ENCODE measurements at regions not wholly inside any gene's neighbourhood (a gene's known extent, or its start where the extent isn't known, plus 50 kb on each side); places are given as distances from the start of the nearest gene placed in this dataset.

DNA sequence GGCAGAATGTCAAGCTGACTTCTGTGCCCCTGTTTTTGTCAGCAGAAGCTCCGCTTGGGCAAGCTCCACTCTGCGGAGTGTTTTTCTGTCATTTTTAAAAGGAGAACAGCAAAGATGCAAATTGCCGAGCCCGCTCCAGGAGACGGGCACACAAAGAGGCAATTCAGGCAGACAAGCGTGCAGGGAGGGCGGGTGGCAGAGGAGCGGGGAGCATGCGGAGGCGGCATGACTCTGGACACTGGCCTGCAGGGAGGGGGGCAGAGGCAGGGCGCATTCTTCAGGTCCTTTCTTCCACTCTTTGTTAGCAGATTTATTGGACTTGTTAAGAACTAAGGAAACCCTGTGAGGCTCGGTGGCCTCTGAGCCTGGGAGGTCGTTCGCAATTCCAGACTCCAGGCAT lies 187.3 kb upstream of the RMST start:
- DNase-seq (ENCODE audit: low spot score) = no peak

GRCh38 chr12:97275728-97276590 lies 186.6 kb upstream of the RMST start:
- no peak for DNase-seq (ENCODE audit: low spot score)

DNA sequence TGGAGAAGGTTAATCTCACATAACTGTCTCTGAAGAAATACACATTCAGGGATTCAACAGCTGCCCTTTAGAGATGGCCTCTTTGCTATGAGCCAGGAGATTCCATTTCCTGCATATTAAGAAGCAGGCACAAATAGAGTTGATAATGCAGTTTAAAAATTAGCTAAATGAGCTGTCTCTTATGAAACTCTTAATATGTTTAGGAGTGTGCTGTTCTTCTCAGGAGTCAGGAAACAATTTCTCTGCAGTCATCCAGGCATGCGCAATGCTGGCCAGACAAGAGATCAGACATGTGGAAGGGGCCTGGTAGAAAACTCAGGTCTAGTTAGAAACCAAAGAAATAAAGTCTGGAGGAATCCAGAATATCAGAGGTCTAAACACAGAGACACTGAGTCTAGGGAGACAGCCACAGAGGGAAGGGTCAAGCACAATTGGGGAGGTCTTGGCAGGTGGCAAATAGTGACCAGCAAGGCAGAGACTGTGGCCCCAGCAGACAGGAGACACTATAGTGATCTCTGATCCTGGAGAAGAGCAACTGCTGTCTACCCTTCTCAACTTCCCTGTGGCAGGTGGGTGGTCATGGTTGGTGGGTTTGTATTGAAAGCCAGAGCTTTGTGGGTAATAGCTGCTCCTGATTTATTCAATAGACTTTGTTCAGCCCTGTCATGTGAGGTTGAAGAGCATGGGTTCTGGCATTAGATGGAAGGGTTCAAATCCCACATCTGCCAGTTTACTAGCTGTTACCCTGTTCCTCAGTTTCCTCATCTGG lies 185.8 kb upstream of the RMST start:
- no peak for DNase-seq (ENCODE audit: low spot score)

GRCh38 chr12:97283297-97283696 lies 179.3 kb upstream of the RMST start:
- no peak for DNase-seq (ENCODE audit: low spot score)

DNA sequence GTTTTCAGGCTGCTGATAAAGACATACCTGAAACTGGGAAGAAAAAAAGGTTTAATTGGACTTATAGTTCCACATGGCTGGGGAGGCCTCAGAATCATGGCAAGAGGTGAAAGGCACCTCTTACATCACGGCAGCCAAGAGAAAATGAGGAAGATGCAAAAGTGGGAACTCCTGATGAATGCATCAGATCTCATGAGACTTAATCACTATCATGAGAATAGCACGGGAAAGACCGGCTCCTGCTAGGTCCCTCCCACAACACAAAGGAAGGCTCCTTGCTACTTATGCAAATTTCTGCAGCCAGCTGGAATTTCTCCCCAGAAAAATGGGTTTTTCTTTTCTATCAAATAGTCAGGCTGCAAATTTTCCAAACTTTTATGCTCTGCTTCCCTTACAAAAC lies 174.1 kb upstream of the RMST start:
- DNase-seq (ENCODE audit: low spot score) = no peak

DNA sequence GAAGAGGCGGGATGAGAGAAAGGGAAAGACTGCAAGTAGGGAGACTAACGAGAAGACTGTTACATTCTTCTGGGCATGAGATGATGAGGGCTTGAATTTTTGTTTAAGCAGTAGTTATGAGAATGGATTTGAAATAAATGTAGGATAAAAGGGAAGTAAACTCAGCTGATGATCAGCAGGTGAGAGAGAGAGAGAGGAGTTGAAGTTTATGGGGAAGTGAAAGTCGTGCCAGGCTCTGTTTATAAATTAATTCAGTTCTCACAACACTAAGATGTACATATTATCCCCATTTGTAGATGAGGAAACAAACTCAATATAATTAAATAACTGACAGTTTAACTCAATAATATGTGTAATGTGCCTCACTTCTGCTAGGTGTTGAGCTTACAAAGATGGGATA lies 170.0 kb upstream of the RMST start:
- DNase-seq (ENCODE audit: low spot score) = no peak

DNA sequence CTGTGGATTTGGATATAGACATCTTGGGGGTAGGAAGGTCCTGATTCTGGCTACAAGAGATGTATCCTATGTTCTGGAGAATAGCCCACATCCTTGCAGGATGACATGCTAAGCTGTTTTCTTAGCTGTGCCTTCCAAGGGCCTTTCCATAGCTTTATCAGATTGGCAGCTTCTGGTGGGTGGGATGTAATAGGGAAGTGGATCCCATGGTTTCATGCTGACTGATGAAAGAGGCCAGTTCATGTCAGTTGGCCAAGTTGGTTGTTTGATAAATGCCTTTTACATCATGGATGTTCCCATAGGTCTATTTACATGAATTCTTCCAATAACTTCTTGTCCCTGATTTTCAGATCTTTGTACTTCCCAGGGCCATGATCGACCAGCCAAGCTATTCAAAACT lies 169.1 kb upstream of the RMST start:
- DNase-seq (ENCODE audit: low spot score) = no peak

DNA sequence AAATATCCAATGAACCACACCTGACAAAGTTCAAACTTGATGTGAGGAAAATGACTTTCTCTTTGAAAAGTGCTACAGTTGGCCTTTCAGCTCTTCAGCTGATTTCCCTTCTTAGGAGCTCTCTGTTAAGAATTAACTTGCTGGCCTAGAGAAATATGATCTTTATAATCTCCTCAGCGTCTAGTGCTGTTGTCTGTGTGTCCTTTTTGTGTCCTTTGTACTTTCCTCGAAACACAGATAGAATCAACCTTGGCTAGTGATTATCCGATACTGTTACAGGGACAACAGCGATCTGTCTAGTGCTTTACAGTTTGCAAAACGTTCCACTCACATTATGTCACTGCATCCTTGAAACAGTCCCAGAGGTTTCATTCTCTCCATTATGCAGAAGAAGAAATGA lies 162.8 kb upstream of the RMST start:
- no peak for DNase-seq (ENCODE audit: low spot score)

DNA sequence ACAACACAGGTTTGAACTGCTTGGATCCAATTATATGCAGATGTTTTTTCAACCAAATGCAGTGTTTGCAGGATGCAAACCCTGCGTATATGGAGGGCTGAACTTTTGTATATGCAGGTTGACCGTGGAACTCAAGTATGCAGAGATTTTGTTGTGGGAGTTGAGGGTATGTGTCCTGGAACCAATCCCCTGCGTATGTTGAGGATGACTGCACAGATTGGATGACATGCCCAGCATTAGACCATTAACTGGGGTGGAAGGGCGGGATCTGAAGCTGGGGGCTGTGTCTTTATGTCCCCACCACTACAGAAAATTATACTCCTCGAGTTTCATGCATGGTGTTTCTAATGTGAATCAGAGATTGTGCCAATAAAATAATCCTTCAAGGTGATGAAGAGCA lies 162.2 kb upstream of the RMST start:
- DNase-seq (ENCODE audit: low spot score) = no peak

DNA sequence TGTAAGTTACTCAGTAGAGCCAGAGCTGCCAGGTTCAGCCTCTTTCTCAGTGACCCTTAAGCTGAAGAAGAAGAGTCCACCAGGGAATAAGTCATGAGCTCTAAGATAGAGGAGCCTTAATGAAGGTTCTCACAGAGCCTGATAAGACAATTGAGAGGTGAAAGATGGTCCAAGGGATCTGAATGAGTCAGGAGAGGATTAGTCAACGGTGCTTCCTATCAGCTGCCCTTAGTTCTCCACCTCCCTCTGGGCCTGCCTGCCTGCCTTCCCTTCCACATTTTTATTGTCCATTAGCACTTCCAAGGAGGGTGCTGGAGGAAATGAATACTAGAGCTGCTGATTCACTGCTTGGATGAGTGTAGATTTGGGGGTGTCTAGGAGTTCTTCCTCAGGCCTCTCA lies 161.7 kb upstream of the RMST start:
- no peak for DNase-seq (ENCODE audit: low spot score)

GRCh38 chr12:97301576-97301975 lies 161.0 kb upstream of the RMST start:
- DNase-seq (ENCODE audit: low spot score) = no peak

DNA sequence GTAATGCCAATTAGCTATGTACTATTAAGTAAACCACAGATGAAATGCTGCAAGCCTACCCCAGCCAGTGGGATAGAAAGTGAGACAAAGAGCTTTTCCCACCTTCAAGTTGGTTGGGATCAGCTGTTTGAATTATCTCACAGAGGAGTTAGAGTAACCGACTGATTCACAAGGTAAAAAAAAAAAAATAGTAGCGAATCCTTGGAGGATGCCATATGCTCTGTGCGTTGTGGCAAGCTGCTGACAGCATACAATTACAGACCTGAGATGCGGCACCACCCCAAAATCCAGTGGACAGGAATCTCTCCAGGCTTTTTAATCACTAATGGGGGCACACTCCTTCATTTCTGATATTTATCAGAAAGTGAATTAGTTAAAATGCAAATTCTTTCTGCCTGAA lies 157.0 kb upstream of the RMST start:
- DNase-seq (ENCODE audit: low spot score) = no peak

DNA sequence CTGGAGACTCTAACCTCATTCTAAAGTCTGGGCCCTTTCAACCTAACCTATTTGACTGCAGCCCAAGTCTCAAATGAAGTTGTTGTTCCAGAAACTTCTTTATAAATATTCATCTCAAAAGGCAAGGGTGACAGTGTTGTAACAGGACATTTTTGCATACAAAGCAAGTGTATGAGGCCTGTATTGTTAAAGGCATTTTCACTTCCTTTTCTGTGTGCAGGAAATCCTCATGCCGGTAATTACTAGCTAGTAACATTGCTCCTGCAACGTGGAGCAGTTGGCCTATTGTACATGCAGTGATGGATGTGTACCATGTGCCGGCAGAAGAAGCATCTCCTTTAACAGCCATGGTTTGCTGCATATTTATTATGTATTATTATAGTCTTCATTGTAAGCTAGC lies 156.5 kb upstream of the RMST start:
- DNase-seq (ENCODE audit: low spot score) = no peak

DNA sequence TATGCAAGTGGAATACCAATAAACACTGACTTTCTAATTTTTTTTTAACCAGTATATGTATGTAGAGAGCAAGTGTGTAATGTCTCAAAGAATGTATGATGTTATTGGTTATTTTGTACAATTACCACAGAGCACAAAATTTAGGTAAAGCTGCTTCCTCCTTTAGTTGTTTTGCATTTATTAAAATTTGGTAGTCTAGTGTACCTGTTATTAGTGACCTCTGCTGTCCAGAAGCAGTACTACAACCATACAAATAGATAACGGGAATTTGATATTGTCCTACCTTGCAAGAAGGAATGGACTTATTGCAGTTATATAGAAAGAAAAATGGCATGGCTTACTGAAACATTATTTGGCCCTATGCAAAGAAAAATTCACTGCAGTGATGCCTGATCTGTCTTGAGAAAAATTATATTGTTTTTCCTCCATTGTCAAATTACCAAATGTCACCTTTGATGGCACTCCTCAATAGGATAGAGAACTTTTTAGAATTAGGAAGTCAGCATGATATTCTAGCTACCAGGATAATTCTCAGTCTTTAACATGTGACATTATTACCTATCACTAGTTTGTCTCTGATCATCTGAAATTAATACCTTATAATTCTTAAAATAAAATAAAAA lies 153.9 kb upstream of the RMST start:
- peak; percentile 13 for DNase-seq (ENCODE audit: low spot score)

DNA sequence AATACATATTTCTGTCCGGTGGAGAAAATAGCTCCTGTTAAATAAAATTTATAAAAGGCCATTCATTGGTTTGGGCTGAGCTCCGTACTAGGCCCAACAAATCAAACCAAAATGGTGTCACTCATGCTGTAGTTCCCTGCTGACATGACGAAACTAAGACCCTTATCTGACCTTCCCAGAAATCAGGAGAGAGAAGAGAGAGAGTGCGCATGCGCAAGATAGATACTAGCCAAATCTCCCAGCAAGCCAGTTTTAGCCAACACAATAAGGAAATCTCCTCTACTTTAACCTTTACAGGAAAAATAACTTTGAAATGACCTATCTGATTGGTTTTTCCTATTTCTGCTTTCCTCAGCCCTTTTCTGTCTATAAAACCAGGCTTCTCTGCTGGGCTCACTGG lies 152.7 kb upstream of the RMST start:
- no peak for DNase-seq (ENCODE audit: low spot score)

- DNase-seq (ENCODE audit: low spot score) = no peak
Measured at GRCh38 chr12:97312570-97313135, 150.0 kb upstream of the RMST start.

DNA sequence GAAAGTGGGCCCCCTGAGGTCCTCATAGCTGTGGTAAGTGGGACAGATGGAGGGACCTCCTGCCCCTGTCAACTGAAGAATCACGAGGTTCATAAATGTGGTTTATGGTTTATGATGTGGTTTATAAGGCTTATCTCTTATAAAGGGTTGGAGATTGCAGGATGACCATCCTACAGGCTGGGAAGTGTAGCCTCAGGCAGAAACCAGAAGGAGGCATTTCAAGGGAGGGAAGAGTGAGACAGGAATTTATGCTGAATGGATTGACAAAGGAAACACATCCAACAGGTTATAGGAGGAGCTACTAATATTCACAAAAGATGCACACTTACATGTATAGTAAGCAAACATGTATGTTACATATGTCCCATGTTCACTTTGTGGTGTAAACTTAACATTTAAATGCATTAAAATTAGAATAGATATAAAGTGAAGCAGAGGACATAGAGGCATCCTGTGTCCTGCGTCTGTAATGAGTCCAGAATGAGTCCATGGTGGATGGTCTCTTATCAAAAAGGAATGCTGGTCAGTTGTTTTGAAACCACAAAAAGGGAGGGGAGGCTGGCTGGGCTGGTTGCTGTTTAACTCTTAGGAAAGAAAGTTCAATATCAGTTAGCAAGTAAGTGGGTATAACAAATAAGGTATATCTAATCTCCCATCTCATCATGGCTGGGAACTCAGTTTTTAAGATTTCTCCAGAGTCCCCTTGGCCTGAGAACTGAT lies 149.0 kb upstream of the RMST start:
- DNase-seq (ENCODE audit: low spot score) = no peak

- DNase-seq (ENCODE audit: low spot score) = no peak
Measured at GRCh38 chr12:97316321-97316720, 146.3 kb upstream of the RMST start.

GRCh38 chr12:97321621-97322020 lies 141.0 kb upstream of the RMST start:
- no peak for DNase-seq (ENCODE audit: low spot score)

- no peak for DNase-seq (ENCODE audit: low spot score)
Measured at GRCh38 chr12:97322388-97322787, 140.2 kb upstream of the RMST start.

- no peak for DNase-seq (ENCODE audit: low spot score)
Measured at GRCh38 chr12:97323154-97323553, 139.4 kb upstream of the RMST start.

GRCh38 chr12:97324471-97324870 lies 138.1 kb upstream of the RMST start:
- no peak for DNase-seq (ENCODE audit: low spot score)

Data from AG08396 (cell line).